Vagina (tissue), 2 donors: ENCODE measurements at regions not wholly inside any gene's neighbourhood (a gene's known extent, or its start where the extent isn't known, plus 50 kb on each side); places are given as distances from the start of the nearest gene placed in this dataset.
A peak's percentile ranks its signal among the peaks of the same experiment; 100 is the strongest.

Experiments used
- DNase-seq, 2 donors: peaks; one replicate each; pipeline ENCODE4 v3.0.0-alpha.2; 2017; ENCODE audit errors: extremely low spot score in 2 of 2
- H3K27ac ChIP-seq: fragments of 200-600 bp; sonication (generic); one replicate; pipeline ENCODE4 v1.5.1; 2019
- H3K27me3 ChIP-seq: fragments of 200-600 bp; sonication (generic); one replicate; pipeline ENCODE4 v1.5.1; 2019
- H3K36me3 ChIP-seq, 2 donors: fragments of 200-600 bp; sonication (generic); one replicate each; pipeline ENCODE4 v1.5.1; 2017 to 2019
- H3K4me1 ChIP-seq: fragments of 200-600 bp; sonication (generic); one replicate; pipeline ENCODE4 v1.5.1; 2019
- H3K4me3 ChIP-seq, 2 donors: fragments of 200-600 bp; sonication (generic); 1 replicate in 1 of 2; 2 replicates in 1 of 2; pipeline ENCODE4 v1.5.1; 2016 to 2019
- H3K9me3 ChIP-seq: fragments of 200-600 bp; sonication (generic); one replicate; pipeline ENCODE4 v1.5.1; 2019
- CTCF ChIP-seq, 3 experiments: fragments of 450-650 bp in 2 of 3; fragments of 200-600 bp in 1 of 3; sonication (generic) in 1 of 3; IDR thresholded peaks; one replicate each; pipeline ENCODE4 v1.5.1; 2017 to 2019; ENCODE audit warnings: antibody characterized with exemption in 3 of 3, mild to moderate bottlenecking in 2 of 3, moderate library complexity in 2 of 3
- POLR2A ChIP-seq, 2 donors: fragments of 450-650 bp; IDR thresholded peaks; one replicate each; pipeline ENCODE4 v1.6.1; 2017; ENCODE audit warnings: antibody characterized with exemption in 2 of 2, mild to moderate bottlenecking in 2 of 2, moderate library complexity in 2 of 2
- POLR2AphosphoS5 ChIP-seq, 2 donors: sonication (generic); formaldehyde crosslinking; IDR thresholded peaks; one replicate each; pipeline ENCODE4 v1.9.0; 2017; ENCODE audit warnings: antibody characterized with exemption in 2 of 2, mild to moderate bottlenecking in 2 of 2, low read depth in 1 of 2; ENCODE audit not compliant: insufficient read depth in 1 of 2
- intact Hi-C: fragments of 100-400 bp; cut with DNase I; formaldehyde crosslinking; loops from one replicate; pipeline ENCODE4 v1.15.1; 2023

GRCh38 chr1:116855773-116856201, 53.9 kb upstream of the PTGFRN start:
- peaks cover 21% of the 10 kb centered on the region for H3K4me1 ChIP-seq
- intact Hi-C loops, result loop anchor here (10.0 kb wide), 1 partner anchor 189 kb away; no protein-coding TSS in a partner anchor
- no peaks in the 10 kb centered on the region for H3K36me3 ChIP-seq
- TF ChIP-seq CTCF (IDR thresholded peaks at IDR 0.05), result no peak
- no peak overlapping the region for H3K4me3 ChIP-seq
- DNase-seq, result no peak
- H3K27ac ChIP-seq, result peak overlapping the region; percentile 8
- no peaks in the 10 kb centered on the region for H3K9me3 ChIP-seq
- no peaks in the 10 kb centered on the region for H3K27me3 ChIP-seq

- DNase-seq, result no peak
- Histone ChIP-seq H3K27ac (no peak overlapping the region), H3K4me3 (no peak overlapping the region), H3K4me1 (peaks cover 21% of the 10 kb centered on the region), H3K9me3 (no peaks in the 10 kb centered on the region), H3K36me3 (no peaks in the 10 kb centered on the region), H3K27me3 (no peaks in the 10 kb centered on the region)
- intact Hi-C loops, result loop anchor here (10.0 kb wide), 1 partner anchor 188 kb away; no protein-coding TSS in a partner anchor
- TF ChIP-seq CTCF (IDR thresholded peaks at IDR 0.05) (no peak), POLR2A (IDR thresholded peaks at IDR 0.05) (no peak), POLR2AphosphoS5 (IDR thresholded peaks at IDR 0.05; ENCODE audit: insufficient read depth in 1 of 2, low read depth in 1 of 2) (no peak)
These were observed 53.4 kb upstream of the PTGFRN start for GRCh38 chr1:116856312-116856711.

- DNase-seq, result no peak
- TF ChIP-seq POLR2AphosphoS5 (IDR thresholded peaks at IDR 0.05; ENCODE audit: insufficient read depth in 1 of 2, low read depth in 1 of 2) (no peak), POLR2A (IDR thresholded peaks at IDR 0.05) (no peak), CTCF (IDR thresholded peaks at IDR 0.05) (no peak)
- no peaks in the 10 kb centered on the region for H3K36me3 ChIP-seq
- H3K27me3 ChIP-seq, result no peaks in the 10 kb centered on the region
- intact Hi-C loops, result loop anchor here (10.0 kb wide), 1 partner anchor 188 kb away; no protein-coding TSS in a partner anchor
- H3K9me3 ChIP-seq, result no peaks in the 10 kb centered on the region
- peaks cover 21% of the 10 kb centered on the region for H3K4me1 ChIP-seq
- H3K27ac ChIP-seq, result no peak overlapping the region
- no peak overlapping the region for H3K4me3 ChIP-seq
These were observed 52.6 kb upstream of the PTGFRN start for GRCh38 chr1:116857092-116857491.
